Pancreas (tissue), 10 donors: ENCODE measurements at regions not wholly inside any gene's neighbourhood (a gene's known extent, or its start where the extent isn't known, plus 50 kb on each side); places are given as distances from the start of the nearest gene placed in this dataset.

Experiments
- ATAC-seq, 4 donors: fragments of 200-7000 bp; cut with Tn5 transposase; one replicate each; pipeline versions ENCODE4 v1.8.0 to v1.9.1; 2020; ENCODE audit warnings: mild to moderate bottlenecking in 4 of 4, moderate library complexity in 4 of 4
- DNase-seq, 6 donors: peaks; one replicate each; pipeline ENCODE4 v3.0.0-alpha.2; 2020
- FAIRE-seq: peaks from 2 replicates; lab custom pipeline; 2012; peaks lifted over from hg19 to GRCh38; lab: Jason Lieb, UNC
- H3K27ac ChIP-seq, 4 donors: fragments of 200-600 bp; sonication (generic); 1 replicate in 3 of 4; 2 replicates in 1 of 4; pipeline versions ENCODE4 v1.5.0 to v1.8.0; 2020
- H3K27me3 ChIP-seq, 4 donors: fragments of 200-600 bp; one replicate each; pipeline ENCODE4 v1.8.0; 2021
- H3K36me3 ChIP-seq, 3 donors: fragments of 200-600 bp; sonication (generic) in 1 of 3; one replicate each; pipeline versions ENCODE4 v1.5.0 to v1.8.0; 2020 to 2021
- H3K4me1 ChIP-seq, 3 donors: fragments of 200-600 bp; one replicate each; pipeline ENCODE4 v1.8.0; 2021
- H3K4me3 ChIP-seq, 4 donors: fragments of 200-600 bp; sonication (generic) in 2 of 4; one replicate each; pipeline versions ENCODE4 v1.5.0 to v1.8.0; 2020 to 2021
- H3K9me3 ChIP-seq, 4 donors: fragments of 200-600 bp; one replicate each; pipeline ENCODE4 v1.8.0; 2021
- WGBS, 2 donors: extraction: QIAGEN DNeasy Blood & Tissue Kit; methylation state at CpG; one replicate each; pipeline ENCODE4 v1.1.7; 2013; 5-methylcytosine and 5-hydroxymethylcytosine counted together
- intact Hi-C, 3 donors: fragments of 100-400 bp; cut with DNase I; formaldehyde crosslinking; loops; one replicate each; pipeline versions ENCODE4 v1.11.1 to v1.14.2; 2022
- TF ChIP-seq, protein P1 (sequence below), 4 donors: fragments of 200-600 bp; sonication (generic) in 3 of 4; IDR thresholded peaks; one replicate each; pipeline versions ENCODE4 v1.5.0 to v1.8.0; 2021; ENCODE audit warnings: antibody characterized with exemption in 4 of 4
- donor health status: healthy with polysubstance abuse.
- donor health status: DM: no; HTN: no; CAD: no; lungs with moderate emphysema.
- donor health status: DM: no; HTN: no; CAD: no.
- donor health status: control.
- donor health status: control.
- donor health status: Bipolar disorder and iron deficiency.
- donor health status: DM: yes; HTN: yes; CAD: no.
- donor health status: DM: no; HTN: no; CAD: no.
- donor health status: DM: no; HTN: no; CAD: no.
- donor health status: DM: yes; HTN: yes; CAD: no.

DNA sequence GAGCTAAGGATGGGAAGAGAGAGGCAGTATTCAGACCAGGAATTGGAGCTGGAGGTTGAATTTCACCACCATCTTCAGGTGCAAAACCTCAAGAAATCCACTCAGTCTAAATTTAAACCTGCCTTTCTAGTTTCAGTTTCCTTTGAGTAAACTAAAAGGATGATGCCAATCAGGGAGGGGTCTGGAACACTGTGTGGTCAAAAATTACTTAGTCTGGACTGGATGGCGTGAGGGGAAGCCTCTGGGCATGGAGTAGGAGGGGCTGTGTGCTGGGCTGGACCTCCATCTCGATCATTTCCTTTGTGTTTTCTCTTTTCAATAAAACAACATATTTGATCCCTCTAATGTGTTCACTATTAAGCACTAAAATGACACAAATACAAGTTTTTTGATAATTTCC, 120.1 kb downstream of the GC start:
- intact Hi-C loops, result no loop called here
- ATAC-seq (peak in 1 of 4 donors; percentile 22), FAIRE-seq (no peak), DNase-seq (no peak)
- TF ChIP-seq, protein P1, sequence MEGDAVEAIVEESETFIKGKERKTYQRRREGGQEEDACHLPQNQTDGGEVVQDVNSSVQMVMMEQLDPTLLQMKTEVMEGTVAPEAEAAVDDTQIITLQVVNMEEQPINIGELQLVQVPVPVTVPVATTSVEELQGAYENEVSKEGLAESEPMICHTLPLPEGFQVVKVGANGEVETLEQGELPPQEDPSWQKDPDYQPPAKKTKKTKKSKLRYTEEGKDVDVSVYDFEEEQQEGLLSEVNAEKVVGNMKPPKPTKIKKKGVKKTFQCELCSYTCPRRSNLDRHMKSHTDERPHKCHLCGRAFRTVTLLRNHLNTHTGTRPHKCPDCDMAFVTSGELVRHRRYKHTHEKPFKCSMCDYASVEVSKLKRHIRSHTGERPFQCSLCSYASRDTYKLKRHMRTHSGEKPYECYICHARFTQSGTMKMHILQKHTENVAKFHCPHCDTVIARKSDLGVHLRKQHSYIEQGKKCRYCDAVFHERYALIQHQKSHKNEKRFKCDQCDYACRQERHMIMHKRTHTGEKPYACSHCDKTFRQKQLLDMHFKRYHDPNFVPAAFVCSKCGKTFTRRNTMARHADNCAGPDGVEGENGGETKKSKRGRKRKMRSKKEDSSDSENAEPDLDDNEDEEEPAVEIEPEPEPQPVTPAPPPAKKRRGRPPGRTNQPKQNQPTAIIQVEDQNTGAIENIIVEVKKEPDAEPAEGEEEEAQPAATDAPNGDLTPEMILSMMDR (IDR thresholded peaks at IDR 0.05), result no peak
- 82 to 95% methylated on average over 2 of the region's 2 CpGs for WGBS, 2 donors
- Histone ChIP-seq H3K9me3 (no peaks in the 10 kb centered on the region), H3K27me3 (no peaks in the 10 kb centered on the region), H3K4me3 (no peak overlapping the region), H3K36me3 (no peaks in the 10 kb centered on the region), H3K27ac (no peak overlapping the region), H3K4me1 (no peaks in the 10 kb centered on the region)

DNA sequence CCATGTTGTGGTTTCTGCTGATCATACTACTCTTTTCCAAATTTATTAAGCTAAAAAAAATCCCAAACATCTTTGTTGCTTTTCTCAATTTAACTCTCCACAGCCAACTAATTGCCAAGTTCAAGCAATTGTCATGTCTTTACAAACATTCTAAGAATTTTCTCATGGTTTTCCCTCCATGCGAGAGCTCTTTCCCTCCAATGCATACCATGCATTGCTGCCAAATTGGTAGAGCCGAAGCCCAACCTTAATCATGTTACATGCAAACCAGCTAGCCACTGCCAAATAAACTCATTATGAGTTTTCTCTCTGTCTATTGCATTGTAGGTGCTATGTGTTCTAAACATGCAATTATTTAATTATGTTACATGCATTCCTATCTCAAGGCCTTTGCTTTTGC, 123.9 kb downstream of the GC start:
- no peaks in the 10 kb centered on the region for H3K36me3 ChIP-seq
- peaks cover 0 to 7% (median 5%) of the 10 kb centered on the region in 3 donors for H3K4me1 ChIP-seq
- intact Hi-C loops, result no loop called here
- ATAC-seq (no peak), DNase-seq (no peak), FAIRE-seq (no peak)
- no peak overlapping the region for H3K27ac ChIP-seq
- no peak overlapping the region for H3K4me3 ChIP-seq
- no peaks in the 10 kb centered on the region for H3K9me3 ChIP-seq
- 88 to 91% methylated on average over 2 of the region's 2 CpGs for WGBS, 2 donors
- TF ChIP-seq, protein P1 (IDR thresholded peaks at IDR 0.05), result no peak
- H3K27me3 ChIP-seq, result no peaks in the 10 kb centered on the region

DNA sequence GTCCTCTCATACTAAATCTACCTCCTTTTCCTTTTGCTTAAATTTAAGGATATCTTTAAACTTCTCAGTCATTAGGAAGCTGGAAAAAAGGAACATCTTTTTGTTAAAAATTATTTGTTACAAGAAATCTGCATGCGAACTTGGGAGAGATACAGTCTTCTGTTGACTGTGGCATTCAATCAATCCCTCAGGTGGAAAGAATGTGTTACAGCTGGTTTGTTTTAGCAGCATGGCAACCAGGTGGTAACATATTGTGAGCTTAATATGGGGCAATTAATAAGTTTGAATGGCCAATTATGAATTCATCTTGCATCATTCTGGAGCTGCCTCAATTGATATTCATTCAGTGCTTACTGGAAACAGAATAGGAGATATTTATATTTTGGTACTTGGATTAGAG, 135.0 kb downstream of the GC start:
- Histone ChIP-seq H3K36me3 (no peaks in the 10 kb centered on the region), H3K9me3 (no peaks in the 10 kb centered on the region), H3K4me3 (no peak overlapping the region), H3K27me3 (no peaks in the 10 kb centered on the region), H3K27ac (no peak overlapping the region), H3K4me1 (peaks cover 0 to 3% (median 0%) of the 10 kb centered on the region in 3 donors)
- TF ChIP-seq, protein P1 (IDR thresholded peaks at IDR 0.05), result no peak
- 26 to 31% methylated on average over 1 of the region's 1 CpG for WGBS, 2 donors
- FAIRE-seq (no peak), DNase-seq (no peak), ATAC-seq (peak in 2 of 4 donors; percentile 71)
- intact Hi-C loops, result no loop called here

DNA sequence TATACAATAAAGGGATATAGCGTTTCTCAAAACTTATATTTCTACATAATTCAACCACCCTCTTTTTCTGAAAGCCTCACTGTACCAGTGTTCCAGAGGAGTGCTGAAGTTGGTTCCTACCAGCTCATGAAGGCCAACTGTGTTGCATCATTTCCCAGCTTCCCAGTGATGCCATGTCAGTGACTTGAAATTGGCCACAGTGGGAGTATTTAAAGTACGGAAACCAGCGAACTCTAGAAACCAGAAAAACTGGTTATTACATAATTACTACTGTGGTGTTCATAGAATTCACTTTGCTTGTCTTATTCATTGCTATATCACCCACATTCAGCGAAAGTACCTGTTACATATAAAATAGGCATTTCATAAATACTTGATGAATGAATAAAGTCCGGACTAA, 135.4 kb downstream of the GC start:
- Histone ChIP-seq H3K36me3 (no peaks in the 10 kb centered on the region), H3K4me1 (peaks cover 0 to 3% (median 0%) of the 10 kb centered on the region in 3 donors), H3K9me3 (no peaks in the 10 kb centered on the region), H3K27me3 (no peaks in the 10 kb centered on the region), H3K4me3 (no peak overlapping the region), H3K27ac (peak overlapping the region in 1 of 4 donors; percentile 13)
- WGBS, 2 donors, result 44 to 46% methylated on average over 5 of the region's 5 CpGs
- TF ChIP-seq, protein P1 (IDR thresholded peaks at IDR 0.05), result no peak
- FAIRE-seq (no peak), ATAC-seq (peak; percentile 73 to 94 (median 82)), DNase-seq (peak in 3 of 6 donors; percentile 5 to 51 (median 24))
- intact Hi-C loops, result no loop called here

DNA sequence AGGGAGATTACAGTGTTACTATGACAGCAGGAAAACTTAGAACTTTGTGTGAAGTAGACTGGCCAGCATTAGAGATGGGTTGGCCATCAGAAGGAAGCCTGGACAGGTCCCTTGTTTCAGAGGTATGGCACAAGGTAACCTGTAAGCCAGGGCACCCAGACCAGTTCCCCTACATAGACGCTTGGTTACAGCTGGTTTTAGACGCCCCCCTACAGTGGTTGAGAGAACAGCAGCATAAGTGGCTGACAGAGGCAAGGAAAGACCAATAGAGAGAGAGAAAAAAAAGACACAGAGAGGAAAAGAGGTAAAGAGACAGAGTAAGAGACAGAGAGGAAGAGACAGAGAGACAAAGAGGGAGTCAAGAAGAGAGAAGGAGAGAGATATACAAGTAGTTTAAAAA, 144.5 kb downstream of the GC start:
- Histone ChIP-seq H3K36me3 (no peaks in the 10 kb centered on the region), H3K4me1 (no peaks in the 10 kb centered on the region), H3K4me3 (no peak overlapping the region), H3K9me3 (no peaks in the 10 kb centered on the region), H3K27ac (no peak overlapping the region), H3K27me3 (no peaks in the 10 kb centered on the region)
- intact Hi-C loops, result no loop called here
- FAIRE-seq, result no peak
- TF ChIP-seq, protein P1 (IDR thresholded peaks at IDR 0.05), result no peak
- ATAC-seq, result no peak
- 79 to 88% methylated on average over 2 of the region's 2 CpGs for WGBS, 2 donors
- DNase-seq, result no peak
